Fibroblast of skin of back (primary cell): ENCODE measurements at regions not wholly inside any gene's neighbourhood (a gene's known extent, or its start where the extent isn't known, plus 50 kb on each side); places are given as distances from the start of the nearest gene placed in this dataset.
A peak's percentile ranks its signal among the peaks of the same experiment; 100 is the strongest.
"Not testable (repeated sequence)": the region's sequence is repeated elsewhere in the genome, so short reads cannot be mapped to it uniquely, and the experiment has no call there.

Experiments used
- DNase-seq: peaks from one replicate; pipeline ENCODE4 v3.0.0-alpha.2; 2013

DNA sequence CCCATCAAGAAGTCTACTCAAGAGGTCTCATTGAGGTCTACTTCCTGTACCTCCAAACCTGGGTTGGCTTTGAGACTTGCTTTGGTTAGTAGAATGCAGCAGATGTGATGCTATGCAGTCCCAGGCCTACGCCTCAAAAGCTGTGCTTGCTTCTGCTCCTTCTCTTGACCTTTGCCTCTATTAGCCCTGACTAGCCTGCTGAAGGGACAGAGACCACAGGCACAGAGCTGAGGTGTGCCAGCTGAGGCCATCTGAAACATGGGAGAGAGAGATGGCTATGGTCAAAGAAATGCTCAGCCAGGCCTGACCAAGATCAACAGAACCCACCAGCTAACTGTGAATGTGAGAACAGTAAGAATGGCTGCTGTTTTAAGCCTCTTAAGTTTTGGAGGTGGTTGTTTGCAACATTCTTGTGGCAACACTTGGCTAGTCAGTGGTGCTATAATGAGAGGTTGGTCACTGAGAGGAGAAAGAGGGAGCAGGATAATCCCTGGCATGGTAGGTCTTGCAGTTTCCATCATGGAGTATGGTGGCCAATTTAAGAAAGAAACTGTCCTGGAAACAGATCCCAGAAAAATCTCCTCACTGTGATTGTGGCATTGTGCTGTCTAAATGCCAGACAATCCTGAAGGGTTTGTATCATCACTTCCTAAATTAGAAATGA is 176.1 kb upstream of the PHYHIPL start:
- DNase-seq: no peak

DNA sequence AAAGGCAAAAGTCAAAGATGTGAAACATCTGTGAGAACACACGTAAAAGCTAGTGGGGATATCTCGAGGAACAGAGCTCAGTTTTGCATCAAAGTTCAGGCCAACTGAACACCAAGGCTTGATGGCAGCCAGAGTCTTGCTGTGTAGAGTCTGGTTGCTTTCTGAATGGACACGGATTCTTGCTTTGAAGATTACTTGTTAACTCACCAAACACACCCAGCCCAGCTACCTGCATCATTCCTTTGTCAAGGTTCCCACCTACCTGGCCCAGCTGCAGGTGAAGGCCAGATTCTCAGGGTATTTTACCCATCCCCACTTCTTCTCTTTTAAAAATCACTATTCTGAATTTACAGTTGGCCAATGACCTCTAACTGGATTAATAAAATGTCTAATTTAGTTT is 174.4 kb upstream of the PHYHIPL start:
- DNase-seq: no peak

DNA sequence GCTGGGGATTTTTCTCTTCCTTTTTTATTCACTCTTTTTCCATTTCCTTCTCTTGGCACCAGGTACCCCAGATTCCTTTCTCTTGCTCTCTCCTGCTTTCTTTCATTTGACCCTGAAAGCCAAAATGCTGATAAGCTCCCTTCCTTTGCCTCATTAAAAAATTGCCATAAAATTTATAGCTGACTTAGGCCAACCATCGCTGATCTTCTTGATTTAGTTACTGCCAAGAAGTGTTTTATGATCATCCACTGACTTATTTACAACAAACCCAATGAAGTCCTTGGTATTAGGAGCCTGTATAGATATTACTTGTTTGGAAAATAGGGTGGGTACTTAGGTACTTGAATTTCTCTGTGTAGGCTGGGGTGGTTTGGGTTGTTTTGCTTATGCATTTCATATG is 173.2 kb upstream of the PHYHIPL start:
- DNase-seq: no peak

DNA sequence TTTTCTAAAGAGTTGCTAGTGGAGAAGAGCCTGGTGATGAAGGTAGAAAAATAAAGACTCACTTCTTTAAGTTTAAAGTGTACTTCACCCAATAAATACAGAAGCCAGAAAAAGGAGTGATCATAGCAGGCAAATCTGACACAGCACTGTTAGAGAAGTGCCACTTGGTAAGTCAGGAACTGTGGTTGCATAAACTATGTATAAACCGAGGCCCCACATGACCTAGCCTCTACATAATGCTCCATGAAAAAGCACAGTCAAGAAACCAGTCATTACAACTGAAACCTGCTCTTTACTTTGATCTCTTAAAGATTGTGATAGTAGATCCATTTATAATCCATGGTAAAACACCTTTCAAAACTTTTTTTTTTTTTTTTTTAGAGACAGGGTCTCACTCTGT is 172.1 kb upstream of the PHYHIPL start:
- no peak for DNase-seq

DNA sequence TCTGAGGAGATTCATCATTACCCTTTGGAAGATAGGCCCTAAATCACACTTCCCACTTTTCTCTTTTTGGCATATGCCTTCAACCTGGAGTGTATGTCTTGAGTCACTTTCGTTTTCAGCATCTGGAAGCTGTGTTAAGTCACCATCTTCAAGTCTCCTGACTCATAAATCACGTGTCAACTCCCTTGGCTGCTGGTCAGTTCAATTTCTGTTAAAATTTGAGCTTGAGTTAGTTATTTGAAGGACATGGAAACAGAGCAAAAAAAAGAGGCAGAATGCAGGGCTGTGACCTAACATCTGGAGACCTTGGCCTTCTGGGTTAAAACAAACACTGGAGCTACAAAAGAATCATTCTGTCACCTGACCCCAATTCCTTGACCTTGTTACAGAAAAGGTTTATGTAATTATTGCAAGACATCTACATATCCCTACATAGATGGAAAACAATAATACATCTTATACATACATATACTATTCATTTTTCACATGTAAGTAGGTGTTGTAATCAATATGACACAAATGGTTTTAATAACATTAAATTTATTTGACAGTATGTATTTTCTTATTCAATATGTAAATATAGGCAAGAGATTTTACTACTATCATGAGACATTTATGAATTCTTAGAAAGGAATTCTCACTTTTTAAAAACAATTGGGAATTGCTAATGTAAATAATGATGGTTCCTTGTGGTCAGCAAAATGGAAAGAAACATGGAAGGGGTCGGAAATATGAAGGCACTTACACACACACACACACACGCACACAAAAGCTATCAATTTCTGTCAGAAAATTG is 169.7 kb upstream of the PHYHIPL start:
- peak; percentile 70 for DNase-seq

DNA sequence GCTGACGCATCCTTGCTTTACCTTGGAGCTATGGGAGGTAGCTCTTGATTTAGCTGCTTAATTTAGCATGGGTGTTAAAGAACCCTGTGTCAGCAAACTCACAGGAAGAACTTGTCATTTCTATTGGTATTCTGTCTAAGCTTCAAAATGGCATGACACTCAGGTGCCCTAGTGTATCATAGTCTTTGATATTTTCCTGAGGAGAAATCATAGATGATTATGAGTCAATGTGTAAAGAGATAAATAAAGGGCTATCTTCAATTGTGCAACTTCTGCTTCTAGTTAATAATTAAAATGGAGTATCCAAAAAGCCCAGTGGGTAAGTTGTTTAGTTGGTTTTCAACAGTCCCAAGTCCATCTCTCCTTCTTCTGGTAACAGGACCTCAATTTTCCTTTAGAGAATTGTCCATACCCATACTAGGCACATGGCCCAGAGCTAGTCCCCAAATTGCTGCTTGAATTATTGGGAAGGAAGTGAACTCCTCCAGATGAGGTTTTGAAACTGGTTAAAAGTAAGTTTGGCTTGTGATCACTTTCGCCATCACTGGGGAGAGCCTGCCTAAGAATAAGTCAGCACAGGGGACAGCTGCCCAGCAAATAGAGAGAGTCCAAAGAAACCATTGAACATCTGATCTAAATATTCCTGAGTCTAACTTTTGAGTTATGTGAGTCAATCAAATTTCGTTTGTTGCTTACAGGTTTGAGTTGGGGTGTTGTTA is 169.0 kb upstream of the PHYHIPL start:
- DNase-seq: no peak

DNA sequence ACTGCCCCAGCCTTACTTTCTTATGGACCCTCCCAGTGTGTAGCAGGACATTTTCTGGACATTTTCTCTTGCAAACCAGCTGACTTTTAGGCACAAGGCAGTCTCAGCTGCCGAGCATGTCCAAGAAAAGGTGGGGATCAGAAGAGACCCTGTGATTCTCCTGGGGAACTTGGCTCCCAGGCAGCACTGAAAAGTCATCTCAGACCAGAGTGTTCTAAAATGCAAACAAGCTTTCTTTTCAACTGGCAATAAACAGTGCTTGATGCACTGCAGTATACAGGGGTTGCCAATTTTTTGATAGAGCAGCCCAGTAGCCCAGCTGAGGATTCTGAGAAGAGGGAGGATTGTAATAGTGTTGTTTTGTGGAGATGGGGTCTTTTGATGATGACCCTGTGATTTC is 168.0 kb upstream of the PHYHIPL start:
- no peak for DNase-seq

DNA sequence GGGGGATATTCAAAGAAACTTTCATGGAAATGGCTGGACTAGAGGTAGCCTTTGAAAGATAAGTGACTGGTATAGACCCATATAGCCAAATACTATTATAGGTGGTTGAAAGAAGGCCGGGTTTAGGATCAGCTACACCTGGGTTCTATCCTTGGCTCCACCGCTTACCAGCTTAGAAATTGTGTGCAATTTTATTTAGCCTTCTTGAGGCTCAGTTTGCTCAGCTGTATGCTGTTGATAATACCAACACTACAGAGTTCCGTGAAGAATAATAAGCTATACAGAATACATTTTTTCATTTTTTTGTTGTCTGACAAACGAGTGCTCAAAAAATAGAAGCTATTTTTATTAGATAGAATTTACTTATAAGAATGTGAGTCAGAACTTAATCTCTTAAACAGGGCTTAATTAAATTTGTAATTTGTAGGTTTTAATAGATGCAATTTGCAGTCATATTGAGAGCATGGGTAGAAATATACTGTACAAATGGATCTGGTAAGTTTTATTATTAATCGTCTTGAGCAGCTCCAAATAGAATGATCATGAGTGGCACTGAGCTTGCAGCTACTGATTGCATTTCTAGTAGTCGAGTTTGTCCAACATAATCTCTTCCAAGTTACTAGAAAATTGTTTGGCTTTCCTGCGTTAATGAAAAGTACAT is 164.3 kb upstream of the PHYHIPL start:
- no peak for DNase-seq

DNA sequence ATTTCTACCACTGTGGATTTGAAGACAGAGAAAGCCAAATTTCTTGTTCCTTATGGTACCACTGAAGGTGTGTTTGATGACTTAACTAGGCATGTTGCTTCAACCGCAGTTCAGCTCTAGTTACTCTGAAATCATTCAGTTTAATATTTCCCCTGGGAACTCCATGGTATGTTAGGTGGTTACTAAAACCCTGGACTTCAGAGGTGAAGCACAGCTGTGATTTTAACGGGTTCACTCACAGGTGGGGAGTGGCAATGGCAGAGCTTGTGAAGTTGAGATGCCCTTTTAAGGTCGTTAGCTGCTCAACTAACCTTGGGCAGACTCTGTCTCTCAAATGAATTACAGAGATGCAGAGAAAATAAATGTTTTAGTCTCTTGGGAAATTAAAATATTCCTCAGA is 163.6 kb upstream of the PHYHIPL start:
- DNase-seq: no peak

DNA sequence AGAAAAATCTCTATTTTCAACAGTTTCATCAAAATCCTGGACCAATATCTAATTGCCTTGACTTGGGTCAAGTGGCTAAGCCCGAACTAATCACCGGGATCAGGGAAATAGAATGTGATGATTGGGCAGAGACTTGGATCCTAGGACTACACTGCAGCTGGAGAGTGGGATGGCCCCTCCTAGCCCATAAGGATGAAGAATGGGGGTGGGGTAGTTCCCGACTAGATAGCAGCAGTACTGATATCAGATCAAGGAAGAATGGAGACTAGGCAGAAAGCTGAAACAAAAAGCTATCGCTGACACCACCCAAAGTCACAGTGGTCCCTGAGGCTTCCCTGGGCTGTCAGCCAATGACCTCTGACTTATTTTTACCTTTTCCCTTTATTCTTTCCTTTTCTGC is 160.4 kb upstream of the PHYHIPL start:
- no peak for DNase-seq

DNA sequence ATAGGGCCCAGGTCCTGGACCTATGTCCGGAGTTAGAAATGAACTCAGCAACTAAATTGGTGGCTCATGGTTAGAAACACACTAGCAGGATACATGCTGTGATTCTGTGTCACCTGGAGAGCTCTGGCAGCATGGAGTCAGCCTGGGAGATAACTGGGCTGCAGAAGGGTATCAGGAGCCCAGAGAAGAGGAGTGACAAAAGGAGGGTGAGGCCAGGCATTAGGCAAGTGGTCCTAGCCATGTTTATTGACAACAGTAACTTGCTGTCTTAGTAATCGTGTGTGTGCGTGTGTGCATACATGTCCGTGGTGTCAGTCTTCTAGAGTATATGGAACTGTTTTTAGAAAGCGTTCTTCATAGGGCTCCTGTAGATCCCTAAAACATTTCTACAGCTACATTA is 157.5 kb upstream of the PHYHIPL start:
- no peak for DNase-seq

DNA sequence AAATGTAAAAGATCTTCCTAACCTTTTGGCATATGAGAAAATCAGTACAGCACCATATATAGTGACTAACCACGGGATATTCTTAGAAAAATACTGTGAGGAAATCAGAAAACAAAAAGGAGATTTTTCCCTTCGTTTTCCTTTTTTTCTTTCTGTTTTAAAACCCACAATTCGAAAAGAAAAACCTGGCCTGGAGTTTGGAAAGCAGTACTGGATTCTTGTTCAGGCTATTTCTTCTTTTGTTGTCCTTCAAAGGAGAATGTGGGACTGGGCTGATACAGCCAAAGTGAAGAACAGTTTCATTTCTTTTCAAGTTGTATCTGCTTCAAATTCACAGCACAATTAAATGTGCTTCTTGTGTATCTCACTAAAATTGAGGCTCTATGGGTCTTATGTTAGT is 156.8 kb upstream of the PHYHIPL start:
- DNase-seq: peak; percentile 54

DNA sequence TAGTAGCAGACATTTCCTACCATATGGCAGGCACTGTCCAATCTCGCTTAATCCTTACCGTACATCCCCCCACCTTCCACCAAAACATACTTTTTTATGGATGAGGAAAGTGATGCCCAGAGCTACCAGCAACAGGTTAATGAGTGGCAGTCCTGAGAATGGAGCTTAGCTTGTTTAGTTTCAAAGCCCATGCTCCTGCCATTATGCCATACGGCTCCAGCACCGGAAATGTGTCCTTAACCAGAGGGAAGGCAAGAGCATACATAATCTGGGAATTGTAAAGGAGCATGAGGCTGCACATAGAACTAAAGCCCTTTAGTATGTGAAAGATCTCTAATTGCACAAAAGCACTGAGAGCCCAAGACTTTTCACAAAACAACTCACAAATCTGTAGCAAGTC is 155.9 kb upstream of the PHYHIPL start:
- no peak for DNase-seq

DNA sequence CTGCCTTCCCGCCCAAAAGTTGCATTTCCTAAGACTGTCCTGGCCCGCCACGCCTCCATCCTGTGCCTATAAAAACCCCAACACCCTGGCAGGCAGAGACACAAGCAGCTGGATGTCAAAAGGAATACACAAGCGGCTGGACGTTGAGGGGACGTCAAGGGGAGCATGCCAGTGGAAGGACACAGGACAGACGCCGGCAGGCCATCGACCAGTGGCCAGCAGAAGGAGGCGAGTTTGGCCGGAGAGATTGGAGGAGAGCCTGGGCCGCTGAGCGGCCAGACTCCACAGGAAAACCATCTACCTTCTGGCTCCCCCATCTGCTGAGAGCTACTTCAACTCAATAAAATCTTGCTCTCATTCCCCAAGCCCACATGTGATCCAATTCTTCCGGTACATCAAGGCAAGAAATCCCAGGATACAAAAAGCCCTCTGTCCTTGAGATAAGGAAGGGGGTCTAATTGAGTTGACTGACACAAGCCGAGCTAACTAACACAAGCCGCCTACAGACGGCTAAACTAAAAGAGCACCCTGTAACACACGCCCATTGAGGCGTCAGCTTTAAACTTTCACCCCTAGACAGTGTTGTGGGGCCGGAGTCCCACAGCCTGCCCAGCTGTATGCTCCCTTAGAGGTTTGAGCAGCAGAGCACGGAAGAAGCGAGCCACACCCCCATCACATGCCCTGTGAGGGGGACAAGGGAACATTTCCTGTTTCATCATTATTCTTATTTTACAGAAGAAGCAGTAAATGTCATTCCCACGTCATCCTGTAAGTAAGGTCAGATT is 150.3 kb upstream of the PHYHIPL start:
- no peak for DNase-seq

DNA sequence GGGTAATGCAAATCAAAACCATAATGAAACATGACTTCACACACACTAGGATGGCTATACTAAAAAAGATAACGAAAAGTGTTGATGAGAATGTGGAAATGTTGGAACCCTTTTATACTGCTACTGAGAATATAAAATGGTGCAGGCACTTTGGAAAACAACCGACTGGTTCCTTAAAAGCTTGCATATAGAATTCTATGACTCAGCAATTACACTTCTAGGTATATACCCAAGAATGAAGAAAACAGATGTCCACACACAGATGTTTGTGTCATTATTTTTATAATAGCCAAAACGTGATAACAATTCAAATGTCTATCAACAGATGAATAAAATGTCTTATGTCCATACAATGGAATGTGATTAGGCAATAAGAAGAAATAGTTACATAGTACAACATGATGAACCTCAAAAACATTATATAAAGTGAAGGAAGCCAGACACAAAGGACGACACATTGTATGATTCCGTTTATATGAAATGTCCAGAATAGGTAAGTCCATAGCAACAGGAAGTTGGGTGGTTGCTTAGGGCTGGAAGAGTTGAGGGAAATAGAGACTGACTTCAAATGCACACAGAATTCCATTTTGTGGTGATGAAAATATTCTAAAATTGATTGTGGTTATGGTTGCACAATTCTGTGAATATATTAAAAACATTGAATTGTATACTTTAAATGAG is 148.3 kb upstream of the PHYHIPL start:
- DNase-seq: peak; percentile 79

DNA sequence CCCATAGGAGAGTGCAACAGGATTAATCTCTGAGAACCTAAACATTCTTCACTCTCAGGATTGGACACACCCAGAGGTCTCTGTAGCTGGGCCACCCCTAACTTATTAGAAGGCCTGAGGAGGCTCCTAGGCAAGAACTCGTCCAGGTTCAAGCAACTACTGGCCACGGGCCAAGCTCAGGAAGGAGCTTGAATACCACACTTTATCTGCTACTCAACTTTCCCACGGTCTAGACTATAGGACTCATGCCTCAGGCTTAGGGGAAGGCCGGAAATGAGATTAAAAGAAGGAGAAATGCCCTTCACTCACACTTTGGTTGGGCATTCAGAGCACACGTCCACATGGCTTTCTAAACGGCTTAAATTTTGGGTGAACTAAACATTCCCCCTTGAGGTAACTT is 142.8 kb upstream of the PHYHIPL start:
- no peak for DNase-seq

DNA sequence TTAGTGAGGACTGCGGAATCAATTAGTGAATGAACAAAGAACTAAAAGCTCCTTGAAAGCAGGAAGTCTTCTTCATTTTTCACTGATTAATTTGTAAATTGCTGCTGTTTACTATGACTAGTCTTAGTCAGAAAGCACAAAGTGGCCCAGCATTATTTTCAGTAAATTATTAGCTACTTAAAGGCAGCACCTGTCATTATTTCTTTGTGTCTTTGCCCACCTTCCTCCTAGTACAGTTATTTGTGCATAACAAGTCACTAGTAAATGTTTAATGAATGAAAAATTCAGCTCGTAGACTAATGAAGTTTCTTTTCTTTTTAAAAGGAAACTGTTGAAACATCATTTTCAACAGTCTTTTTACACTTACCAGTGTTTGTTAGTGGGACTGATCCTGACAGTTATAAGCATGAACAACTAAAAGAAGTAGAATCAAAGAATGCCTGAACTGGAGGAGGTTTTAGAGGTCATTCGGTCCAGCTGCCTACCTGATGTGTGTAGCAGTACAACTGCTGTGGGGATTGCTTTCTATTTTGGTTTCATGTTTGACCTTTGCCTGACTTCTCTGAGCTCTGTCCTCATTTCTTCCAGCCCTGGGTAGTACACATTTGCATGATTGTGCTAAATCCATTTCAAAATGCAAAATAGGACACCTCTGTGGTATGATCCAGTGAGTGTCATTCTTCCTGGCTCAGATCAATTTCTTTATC is 140.0 kb upstream of the PHYHIPL start:
- no peak for DNase-seq

DNA sequence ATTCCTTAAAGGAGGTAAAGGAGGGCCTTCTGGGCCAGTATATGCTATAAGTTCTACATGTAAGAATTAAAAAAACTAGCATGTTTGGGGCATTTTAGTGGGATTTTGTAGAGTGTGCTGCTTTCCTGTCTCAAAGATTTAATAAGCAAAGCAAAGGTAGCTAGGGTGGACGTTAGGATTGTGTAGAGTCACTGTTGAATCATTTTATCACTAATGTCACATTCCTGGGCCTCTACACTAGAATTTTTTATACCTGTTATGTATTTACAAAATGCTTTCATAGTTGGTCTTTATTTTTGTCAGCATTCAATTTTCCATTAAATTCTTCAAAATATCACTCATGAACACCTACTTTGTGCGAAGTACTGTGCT is 139.4 kb upstream of the PHYHIPL start:
- no peak for DNase-seq

DNA sequence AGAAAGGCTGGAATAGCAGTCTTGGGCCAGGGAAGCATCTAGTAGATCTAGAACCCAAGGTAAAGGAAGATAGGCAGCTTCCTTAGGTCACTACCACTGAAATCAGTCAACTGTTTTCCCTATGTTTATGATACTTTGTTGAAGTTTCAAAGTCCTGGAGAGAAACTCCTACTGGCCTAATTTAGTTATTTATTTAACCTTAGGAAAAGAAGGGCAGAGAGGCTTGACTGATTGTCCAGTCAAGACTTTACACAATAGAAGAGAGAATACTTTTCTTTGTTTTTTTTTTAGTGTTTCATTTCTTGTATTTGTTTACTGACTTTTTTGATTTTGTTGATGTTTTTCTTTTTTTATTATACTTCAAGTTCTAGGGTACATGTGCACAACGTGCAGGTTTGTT is 138.9 kb upstream of the PHYHIPL start:
- DNase-seq: no peak

DNA sequence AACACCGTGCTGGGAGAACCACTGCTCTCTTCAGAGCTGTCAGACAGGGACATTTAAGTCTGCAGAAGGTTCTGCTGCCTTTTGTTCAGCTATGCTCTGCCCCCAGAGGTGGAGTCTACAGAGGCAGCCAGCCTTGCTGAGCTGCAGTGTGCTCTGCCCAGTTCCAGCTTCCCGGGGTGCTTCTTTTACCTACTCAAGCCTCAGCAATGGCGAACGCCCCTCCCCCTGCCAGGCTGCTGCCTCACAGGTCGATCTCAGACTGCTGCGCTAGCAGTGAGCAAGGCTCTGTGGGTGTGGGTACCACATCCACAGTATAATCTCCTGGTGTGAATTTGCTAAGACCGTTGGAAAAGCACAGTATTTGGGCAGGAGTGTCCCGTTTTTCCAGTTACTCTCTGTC is 133.1 kb upstream of the PHYHIPL start:
- DNase-seq: not testable (repeated sequence)

DNA sequence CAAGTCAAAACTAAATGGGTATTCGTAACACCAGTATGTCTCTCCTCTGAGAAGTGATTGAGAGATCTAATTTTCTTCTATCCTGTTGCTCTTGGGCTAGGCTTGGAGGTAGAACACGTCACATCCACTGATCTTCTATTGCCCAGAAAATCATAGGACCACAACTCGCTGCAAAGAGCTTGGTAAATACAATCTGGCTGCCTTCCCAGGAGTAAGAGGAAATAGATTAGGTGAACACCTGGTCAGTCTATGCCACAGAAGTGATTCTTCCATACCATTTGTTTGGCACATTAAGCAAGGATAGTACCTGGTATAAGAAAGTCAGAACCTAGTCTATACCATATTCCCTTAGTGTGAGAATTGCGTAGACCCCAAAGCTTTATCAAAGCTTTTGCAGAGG is 129.3 kb upstream of the PHYHIPL start:
- DNase-seq: no peak
